Activated CD4-positive, alpha-beta memory T cell treated with anti-CD3 and anti-CD28 coated beads, Interleukin-2, amount 10 ng/mL, durations not matched to agents 7 days and 5 days (primary cell): ENCODE measurements at regions not wholly inside any gene's neighbourhood (a gene's known extent, or its start where the extent isn't known, plus 50 kb on each side); places are given as distances from the start of the nearest gene placed in this dataset.

Experiments used
- CTCF ChIA-PET: fragments of 350-600 bp; sonication (Branson Sonifier 250); formaldehyde crosslinking; loops from one replicate; lab custom pipeline; 2021; ENCODE audit warnings: antibody characterized with exemption, inconsistent platforms; lab: Charles Lee
- POLR2A ChIA-PET: fragments of 350-600 bp; sonication (Branson Sonifier 250); formaldehyde crosslinking; loops from one replicate; lab custom pipeline; 2021; ENCODE audit warnings: antibody characterized with exemption; lab: Charles Lee
- DNase-seq: peaks from one replicate; pipeline ENCODE4 v3.0.0-alpha.2; 2020
- H3K27ac Mint-ChIP-seq: one replicate; pipeline ENCODE4 v1.8.0; 2021; ENCODE audit warnings: mild to moderate bottlenecking, mixed read lengths
- H3K27me3 Mint-ChIP-seq: one replicate; pipeline ENCODE4 v1.8.0; 2021; ENCODE audit warnings: mixed read lengths
- H3K36me3 Mint-ChIP-seq: one replicate; pipeline ENCODE4 v1.8.0; 2021; ENCODE audit warnings: low read depth, mixed read lengths
- H3K4me1 Mint-ChIP-seq: one replicate; pipeline ENCODE4 v1.8.0; 2021; ENCODE audit warnings: mixed read lengths
- H3K4me3 Mint-ChIP-seq: one replicate; pipeline ENCODE4 v1.8.0; 2021; ENCODE audit warnings: mild to moderate bottlenecking, mixed read lengths
- H3K9me3 Mint-ChIP-seq: one replicate; pipeline ENCODE4 v1.8.0; 2021; ENCODE audit warnings: mixed read lengths

- CTCF ChIA-PET, result interaction anchor here (1.6 kb wide), 1 partner anchor 1692 kb away, joined by 4 read pairs; no protein-coding TSS in a partner anchor
- peaks cover 1% of the 10 kb centered on the region for H3K9me3 Mint-ChIP-seq
- no peak for DNase-seq
- H3K36me3 Mint-ChIP-seq, result no peaks in the 10 kb centered on the region
- POLR2A ChIA-PET, result no interaction called here
- H3K4me1 Mint-ChIP-seq, result no peaks in the 10 kb centered on the region
- H3K27ac Mint-ChIP-seq, result no peak overlapping the region
- no peak overlapping the region for H3K4me3 Mint-ChIP-seq
- H3K27me3 Mint-ChIP-seq, result peaks cover 19% of the 10 kb centered on the region
Measured at GRCh38 chr2:204234248-204234647, 297.7 kb downstream of the ICOS start.

- POLR2A ChIA-PET, result no interaction called here
- H3K9me3 Mint-ChIP-seq, result peaks cover 1% of the 10 kb centered on the region
Measured at GRCh38 chr2:204234879-204235278, 298.3 kb downstream of the ICOS start.

GRCh38 chr2:204237416-204237815, 300.9 kb downstream of the ICOS start:
- no peaks in the 10 kb centered on the region for H3K36me3 Mint-ChIP-seq
- no peak for DNase-seq
- H3K27ac Mint-ChIP-seq, result no peak overlapping the region

More at GRCh38 chr2:204234879-204235278, 298.3 kb downstream of the ICOS start:
- Mint-ChIP-seq H3K27ac (no peak overlapping the region), H3K27me3 (peaks cover 18% of the 10 kb centered on the region), H3K4me1 (no peaks in the 10 kb centered on the region), H3K36me3 (no peaks in the 10 kb centered on the region), H3K4me3 (no peak overlapping the region)
- CTCF ChIA-PET, result interaction anchor here (1.6 kb wide), 1 partner anchor 1691 kb away, joined by 4 read pairs; no protein-coding TSS in a partner anchor
- no peak for DNase-seq

GRCh38 chr2:204239411-204240165, 303.0 kb downstream of the ICOS start:
- Mint-ChIP-seq H3K9me3 (no peaks in the 10 kb centered on the region), H3K27me3 (peaks cover 4% of the 10 kb centered on the region), H3K36me3 (no peaks in the 10 kb centered on the region), H3K4me3 (no peak overlapping the region), H3K4me1 (peaks cover 11% of the 10 kb centered on the region), H3K27ac (no peak overlapping the region)
- DNase-seq, result no peak
- CTCF ChIA-PET, result no interaction called here
- POLR2A ChIA-PET, result no interaction called here

More at GRCh38 chr2:204237416-204237815, 300.9 kb downstream of the ICOS start:
- H3K9me3 Mint-ChIP-seq, result no peaks in the 10 kb centered on the region
- no peak overlapping the region for H3K4me3 Mint-ChIP-seq
- CTCF ChIA-PET, result no interaction called here
- H3K4me1 Mint-ChIP-seq, result peaks cover 2% of the 10 kb centered on the region
- POLR2A ChIA-PET, result no interaction called here
- peaks cover 11% of the 10 kb centered on the region for H3K27me3 Mint-ChIP-seq

GRCh38 chr2:204240961-204241360, 304.3 kb upstream of the PARD3B start:
- DNase-seq, result no peak
- Mint-ChIP-seq H3K9me3 (no peaks in the 10 kb centered on the region), H3K4me1 (peaks cover 11% of the 10 kb centered on the region), H3K4me3 (no peak overlapping the region), H3K36me3 (no peaks in the 10 kb centered on the region), H3K27ac (no peak overlapping the region), H3K27me3 (peaks cover 4% of the 10 kb centered on the region)
- ChIA-PET POLR2A (no interaction called here), CTCF (interaction anchor here (1.0 kb wide), 1 partner anchor 63 kb away, joined by 3 read pairs; no protein-coding TSS in a partner anchor)

- H3K27ac Mint-ChIP-seq, result no peak overlapping the region
- no peaks in the 10 kb centered on the region for H3K4me1 Mint-ChIP-seq
- POLR2A ChIA-PET, result no interaction called here
- H3K27me3 Mint-ChIP-seq, result peaks cover 25% of the 10 kb centered on the region
- no peak overlapping the region for H3K4me3 Mint-ChIP-seq
- H3K36me3 Mint-ChIP-seq, result no peaks in the 10 kb centered on the region
- no peak for DNase-seq
- H3K9me3 Mint-ChIP-seq, result no peaks in the 10 kb centered on the region
- CTCF ChIA-PET, result no interaction called here
Measured at GRCh38 chr2:204249437-204249836, 295.8 kb upstream of the PARD3B start.

- no peak for DNase-seq
- ChIA-PET CTCF (interaction anchor here (2.2 kb wide), 1 partner anchor 10 kb away, joined by 14 read pairs; no protein-coding TSS in a partner anchor), POLR2A (no interaction called here)
- Mint-ChIP-seq H3K4me3 (no peak overlapping the region), H3K36me3 (no peaks in the 10 kb centered on the region), H3K27ac (no peak overlapping the region), H3K9me3 (no peaks in the 10 kb centered on the region), H3K4me1 (no peaks in the 10 kb centered on the region), H3K27me3 (peaks cover 25% of the 10 kb centered on the region)
Measured at GRCh38 chr2:204250692-204251091, 294.6 kb upstream of the PARD3B start.

GRCh38 chr2:204251158-204251997, 293.9 kb upstream of the PARD3B start:
- Mint-ChIP-seq H3K27me3 (peaks cover 27% of the 10 kb centered on the region), H3K4me3 (no peak overlapping the region), H3K9me3 (no peaks in the 10 kb centered on the region), H3K36me3 (no peaks in the 10 kb centered on the region), H3K27ac (no peak overlapping the region), H3K4me1 (no peaks in the 10 kb centered on the region)
- POLR2A ChIA-PET, result no interaction called here
- no peak for DNase-seq
- CTCF ChIA-PET, result interaction anchor here (2.2 kb wide), 1 partner anchor 9 kb away, joined by 14 read pairs; no protein-coding TSS in a partner anchor

GRCh38 chr2:204251998-204252376, 293.3 kb upstream of the PARD3B start:
- Mint-ChIP-seq H3K27me3 (peaks cover 27% of the 10 kb centered on the region), H3K4me1 (no peaks in the 10 kb centered on the region), H3K9me3 (no peaks in the 10 kb centered on the region), H3K27ac (no peak overlapping the region), H3K4me3 (no peak overlapping the region), H3K36me3 (no peaks in the 10 kb centered on the region)
- ChIA-PET POLR2A (no interaction called here), CTCF (interaction anchor here (2.2 kb wide), 1 partner anchor 9 kb away, joined by 14 read pairs; no protein-coding TSS in a partner anchor)
- no peak for DNase-seq

- ChIA-PET POLR2A (no interaction called here), CTCF (no interaction called here)
- no peak overlapping the region for H3K4me3 Mint-ChIP-seq
- H3K4me1 Mint-ChIP-seq, result no peaks in the 10 kb centered on the region
- no peak overlapping the region for H3K27ac Mint-ChIP-seq
- no peaks in the 10 kb centered on the region for H3K36me3 Mint-ChIP-seq
- DNase-seq, result no peak
- H3K9me3 Mint-ChIP-seq, result no peaks in the 10 kb centered on the region
- peaks cover 33% of the 10 kb centered on the region for H3K27me3 Mint-ChIP-seq
Measured at GRCh38 chr2:204255071-204255470, 290.2 kb upstream of the PARD3B start.

- DNase-seq, result no peak
- Mint-ChIP-seq H3K27ac (no peak overlapping the region), H3K27me3 (peaks cover 34% of the 10 kb centered on the region), H3K4me1 (no peaks in the 10 kb centered on the region), H3K9me3 (no peaks in the 10 kb centered on the region), H3K36me3 (no peaks in the 10 kb centered on the region), H3K4me3 (no peak overlapping the region)
- CTCF ChIA-PET, result no interaction called here
- POLR2A ChIA-PET, result no interaction called here
Measured at GRCh38 chr2:204255526-204255925, 289.7 kb upstream of the PARD3B start.

GRCh38 chr2:204257781-204258180, 287.5 kb upstream of the PARD3B start:
- ChIA-PET CTCF (no interaction called here), POLR2A (no interaction called here)
- Mint-ChIP-seq H3K4me3 (no peak overlapping the region), H3K9me3 (no peaks in the 10 kb centered on the region), H3K36me3 (no peaks in the 10 kb centered on the region), H3K27me3 (peaks cover 32% of the 10 kb centered on the region), H3K4me1 (no peaks in the 10 kb centered on the region), H3K27ac (no peak overlapping the region)
- no peak for DNase-seq

- no peak for DNase-seq
- ChIA-PET CTCF (interaction anchor here (1.2 to 1.7 kb wide), 2 partner anchors 63 to 148 kb away, joined by 3 read pairs; no protein-coding TSS in a partner anchor), POLR2A (no interaction called here)
- no peak overlapping the region for H3K4me3 Mint-ChIP-seq
- H3K4me1 Mint-ChIP-seq, result no peaks in the 10 kb centered on the region
- no peaks in the 10 kb centered on the region for H3K36me3 Mint-ChIP-seq
- H3K27me3 Mint-ChIP-seq, result peaks cover 31% of the 10 kb centered on the region
- H3K9me3 Mint-ChIP-seq, result no peaks in the 10 kb centered on the region
- no peak overlapping the region for H3K27ac Mint-ChIP-seq
Measured at GRCh38 chr2:204258890-204259289, 286.4 kb upstream of the PARD3B start.
